Panc1 (cell line): ENCODE measurements at regions not wholly inside any gene's neighbourhood (a gene's known extent, or its start where the extent isn't known, plus 50 kb on each side); places are given as distances from the start of the nearest gene placed in this dataset.

Experiments
- POLR2AphosphoS5 ChIP-seq: IDR thresholded peaks from 2 replicates; pipeline ENCODE4 v1.6.1; 2012; ENCODE audit warnings: mild to moderate bottlenecking, low read depth, low read length, moderate library complexity
- SIN3A ChIP-seq: IDR thresholded peaks from 2 replicates; pipeline ENCODE4 v1.6.1; 2012; ENCODE audit warnings: low read depth, mild to moderate bottlenecking, low read length, moderate library complexity, borderline replicate concordance; ENCODE audit not compliant: insufficient read depth
- TCF7L2 ChIP-seq: IDR thresholded peaks from 2 replicates; pipeline ENCODE4 v1.6.1; 2011; ENCODE audit warnings: mild to moderate bottlenecking, low read depth, low read length, inconsistent platforms
- TF ChIP-seq, protein P1 (sequence below): fragments of 450-650 bp; IDR thresholded peaks from 2 replicates; pipeline ENCODE4 v1.5.1; 2017; ENCODE audit warnings: mild to moderate bottlenecking
- TF ChIP-seq, protein P2 (sequence below), 2 experiments: IDR thresholded peaks; 2 replicates each; pipeline ENCODE4 v1.6.1; 2011 to 2012; ENCODE audit warnings: low read depth in 2 of 2, control low read depth in 1 of 2, low read length in 1 of 2, mild to moderate bottlenecking in 1 of 2, moderate library complexity in 1 of 2; ENCODE audit not compliant: insufficient read depth in 1 of 2

DNA sequence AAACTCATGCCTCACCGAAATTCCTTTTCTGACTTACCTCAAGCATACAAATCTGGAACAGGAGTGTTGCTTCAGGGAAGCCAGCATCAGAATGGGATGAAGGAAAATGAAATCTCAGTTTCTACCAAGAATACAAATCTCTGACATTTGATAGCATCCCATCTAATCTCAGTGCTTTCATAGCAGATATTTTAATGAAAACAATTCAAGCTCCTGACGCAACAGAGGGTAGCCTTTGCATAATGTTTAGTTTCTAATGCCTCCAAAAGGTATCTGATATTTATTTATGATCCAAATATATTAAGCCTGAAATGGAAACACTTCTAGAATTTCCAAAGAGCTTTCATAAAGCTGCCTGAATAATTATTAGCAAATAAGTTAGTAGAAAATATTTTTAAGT lies 251.4 kb downstream of the DEPDC1B start:
- TF ChIP-seq POLR2AphosphoS5 (no peak), SIN3A (no peak), TCF7L2 (no peak)
- TF ChIP-seq, protein P1, sequence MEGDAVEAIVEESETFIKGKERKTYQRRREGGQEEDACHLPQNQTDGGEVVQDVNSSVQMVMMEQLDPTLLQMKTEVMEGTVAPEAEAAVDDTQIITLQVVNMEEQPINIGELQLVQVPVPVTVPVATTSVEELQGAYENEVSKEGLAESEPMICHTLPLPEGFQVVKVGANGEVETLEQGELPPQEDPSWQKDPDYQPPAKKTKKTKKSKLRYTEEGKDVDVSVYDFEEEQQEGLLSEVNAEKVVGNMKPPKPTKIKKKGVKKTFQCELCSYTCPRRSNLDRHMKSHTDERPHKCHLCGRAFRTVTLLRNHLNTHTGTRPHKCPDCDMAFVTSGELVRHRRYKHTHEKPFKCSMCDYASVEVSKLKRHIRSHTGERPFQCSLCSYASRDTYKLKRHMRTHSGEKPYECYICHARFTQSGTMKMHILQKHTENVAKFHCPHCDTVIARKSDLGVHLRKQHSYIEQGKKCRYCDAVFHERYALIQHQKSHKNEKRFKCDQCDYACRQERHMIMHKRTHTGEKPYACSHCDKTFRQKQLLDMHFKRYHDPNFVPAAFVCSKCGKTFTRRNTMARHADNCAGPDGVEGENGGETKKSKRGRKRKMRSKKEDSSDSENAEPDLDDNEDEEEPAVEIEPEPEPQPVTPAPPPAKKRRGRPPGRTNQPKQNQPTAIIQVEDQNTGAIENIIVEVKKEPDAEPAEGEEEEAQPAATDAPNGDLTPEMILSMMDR, result no peak
- TF ChIP-seq, protein P2, sequence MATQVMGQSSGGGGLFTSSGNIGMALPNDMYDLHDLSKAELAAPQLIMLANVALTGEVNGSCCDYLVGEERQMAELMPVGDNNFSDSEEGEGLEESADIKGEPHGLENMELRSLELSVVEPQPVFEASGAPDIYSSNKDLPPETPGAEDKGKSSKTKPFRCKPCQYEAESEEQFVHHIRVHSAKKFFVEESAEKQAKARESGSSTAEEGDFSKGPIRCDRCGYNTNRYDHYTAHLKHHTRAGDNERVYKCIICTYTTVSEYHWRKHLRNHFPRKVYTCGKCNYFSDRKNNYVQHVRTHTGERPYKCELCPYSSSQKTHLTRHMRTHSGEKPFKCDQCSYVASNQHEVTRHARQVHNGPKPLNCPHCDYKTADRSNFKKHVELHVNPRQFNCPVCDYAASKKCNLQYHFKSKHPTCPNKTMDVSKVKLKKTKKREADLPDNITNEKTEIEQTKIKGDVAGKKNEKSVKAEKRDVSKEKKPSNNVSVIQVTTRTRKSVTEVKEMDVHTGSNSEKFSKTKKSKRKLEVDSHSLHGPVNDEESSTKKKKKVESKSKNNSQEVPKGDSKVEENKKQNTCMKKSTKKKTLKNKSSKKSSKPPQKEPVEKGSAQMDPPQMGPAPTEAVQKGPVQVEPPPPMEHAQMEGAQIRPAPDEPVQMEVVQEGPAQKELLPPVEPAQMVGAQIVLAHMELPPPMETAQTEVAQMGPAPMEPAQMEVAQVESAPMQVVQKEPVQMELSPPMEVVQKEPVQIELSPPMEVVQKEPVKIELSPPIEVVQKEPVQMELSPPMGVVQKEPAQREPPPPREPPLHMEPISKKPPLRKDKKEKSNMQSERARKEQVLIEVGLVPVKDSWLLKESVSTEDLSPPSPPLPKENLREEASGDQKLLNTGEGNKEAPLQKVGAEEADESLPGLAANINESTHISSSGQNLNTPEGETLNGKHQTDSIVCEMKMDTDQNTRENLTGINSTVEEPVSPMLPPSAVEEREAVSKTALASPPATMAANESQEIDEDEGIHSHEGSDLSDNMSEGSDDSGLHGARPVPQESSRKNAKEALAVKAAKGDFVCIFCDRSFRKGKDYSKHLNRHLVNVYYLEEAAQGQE (IDR thresholded peaks at IDR 0.05; ENCODE audit: insufficient read depth in 1 of 2, low read depth in 2 of 2, low read length in 1 of 2), result no peak
